A549 (cell line): ENCODE measurements at regions not wholly inside any gene's neighbourhood (a gene's known extent, or its start where the extent isn't known, plus 50 kb on each side); places are given as distances from the start of the nearest gene placed in this dataset.

ENCODE experiments used
- CHD2 ChIP-seq: fragments of 150-350 bp; IDR thresholded peaks from 2 replicates; pipeline ENCODE4 v1.6.1; 2014; ENCODE audit warnings: low read length; ENCODE audit not compliant: partially characterized antibody
- CTCF ChIP-seq: fragments of >200 bp; sonication (Bioruptor Twin); formaldehyde crosslinking; IDR thresholded peaks from 3 replicates; pipeline ENCODE4 v1.5.1; 2016
- JUN ChIP-seq, 2 experiments: fragments of >200 bp; sonication (Bioruptor Twin); formaldehyde crosslinking; IDR thresholded peaks; 2 replicates in 1 of 2; 3 replicates in 1 of 2; pipeline ENCODE4 v1.6.1; 2016 to 2017
- JUNB ChIP-seq: fragments of >200 bp; sonication (Bioruptor Twin); formaldehyde crosslinking; IDR thresholded peaks from 2 replicates; pipeline ENCODE4 v1.6.1; 2016
- MAX ChIP-seq: IDR thresholded peaks from 2 replicates; pipeline ENCODE4 v1.6.1; 2012
- PBX3 ChIP-seq: IDR thresholded peaks from 2 replicates; pipeline ENCODE4 v1.6.1; 2012
- POLR2A ChIP-seq: IDR thresholded peaks from 2 replicates; pipeline ENCODE4 v1.6.1; 2012; ENCODE audit warnings: mild to moderate bottlenecking, low read length

- TF ChIP-seq CHD2 (no peak), MAX (no peak), CTCF (peak; percentile 76), POLR2A (no peak), JUNB (no peak), PBX3 (no peak), JUN (IDR thresholded peaks at IDR 0.05) (no peak)
These were observed 71.2 kb upstream of the CNTLN start for GRCh38 chr9:17063535-17064135.
